HG02943 (cell line): ENCODE measurements at regions not wholly inside any gene's neighbourhood (a gene's known extent, or its start where the extent isn't known, plus 50 kb on each side); places are given as distances from the start of the nearest gene placed in this dataset.
"Not testable (repeated sequence)": the region's sequence is repeated elsewhere in the genome, so short reads cannot be mapped to it uniquely, and the experiment has no call there.

Experiments
- ATAC-seq: cut with Tn5 transposase; IDR thresholded peaks from one replicate; pipeline ENCODE4 v1.9.1; 2021; ENCODE audit warnings: mild to moderate bottlenecking, low read depth, moderate library complexity; ENCODE audit not compliant: unreplicated experiment

GRCh38 chr11:116678887-116679286, 93.9 kb downstream of the BUD13 start:
- ATAC-seq = no peak

GRCh38 chr11:116667318-116667717, 105.5 kb downstream of the BUD13 start:
- not testable (repeated sequence) for ATAC-seq

GRCh38 chr11:116666673-116667249, 106.0 kb downstream of the BUD13 start:
- ATAC-seq = not testable (repeated sequence)

- ATAC-seq = no peak
These were observed 107.3 kb downstream of the BUD13 start for GRCh38 chr11:116665523-116665922.

GRCh38 chr11:116661056-116661455, 111.7 kb downstream of the BUD13 start:
- ATAC-seq = no peak

- no peak for ATAC-seq
These were observed 112.8 kb downstream of the BUD13 start for GRCh38 chr11:116660011-116660410.

GRCh38 chr11:116658876-116659535, 113.8 kb downstream of the BUD13 start:
- ATAC-seq = no peak

- no peak for ATAC-seq
These were observed 114.7 kb downstream of the BUD13 start for GRCh38 chr11:116657842-116658825.

GRCh38 chr11:116656011-116656410, 116.8 kb downstream of the BUD13 start:
- no peak for ATAC-seq

GRCh38 chr11:116654526-116654925, 118.3 kb downstream of the BUD13 start:
- no peak for ATAC-seq

GRCh38 chr11:116653206-116653605, 119.6 kb downstream of the BUD13 start:
- ATAC-seq = no peak

- ATAC-seq = no peak
These were observed 121.0 kb downstream of the BUD13 start for GRCh38 chr11:116651737-116652237.

GRCh38 chr11:116651098-116651736, 121.6 kb downstream of the BUD13 start:
- no peak for ATAC-seq

- ATAC-seq = no peak
These were observed 122.7 kb downstream of the BUD13 start for GRCh38 chr11:116650052-116650451.

GRCh38 chr11:116649268-116649667, 123.5 kb downstream of the BUD13 start:
- ATAC-seq = no peak

GRCh38 chr11:116648247-116649174, 124.3 kb downstream of the BUD13 start:
- no peak for ATAC-seq

- ATAC-seq = no peak
These were observed 125.3 kb downstream of the BUD13 start for GRCh38 chr11:116647305-116648080.

- ATAC-seq = no peak
These were observed 126.6 kb downstream of the BUD13 start for GRCh38 chr11:116646191-116646590.

GRCh38 chr11:116644941-116645305, 127.9 kb downstream of the BUD13 start:
- ATAC-seq = no peak
